ENCODE measurements at regions not wholly inside any gene's neighbourhood (a gene's known extent, or its start where the extent isn't known, plus 50 kb on each side); places are given as distances from the start of the nearest gene placed in this dataset.

GRCh38 chr13:94968757-94969086 lies 256.4 kb upstream of the SOX21 start:
- no peak for DNase-seq

- no peak for DNase-seq
These were observed 255.9 kb upstream of the SOX21 start for GRCh38 chr13:94968040-94968756.

GRCh38 chr13:94967183-94968039 lies 255.1 kb upstream of the SOX21 start:
- DNase-seq = peak; percentile 6

GRCh38 chr13:94966422-94966955 lies 254.1 kb upstream of the SOX21 start:
- no peak for DNase-seq

GRCh38 chr13:94959626-94960025 lies 247.3 kb upstream of the SOX21 start:
- no peak for DNase-seq

- no peak for DNase-seq
These were observed 244.2 kb upstream of the SOX21 start for GRCh38 chr13:94956417-94957110.

- no peak for DNase-seq
These were observed 240.4 kb upstream of the SOX21 start for GRCh38 chr13:94952787-94953186.

GRCh38 chr13:94950303-94950702 lies 238.0 kb upstream of the SOX21 start:
- DNase-seq = no peak

- no peak for DNase-seq
These were observed 235.6 kb upstream of the SOX21 start for GRCh38 chr13:94947965-94948371.

- no peak for DNase-seq
These were observed 235.0 kb upstream of the SOX21 start for GRCh38 chr13:94947392-94947791.

- no peak for DNase-seq
These were observed 233.7 kb upstream of the SOX21 start for GRCh38 chr13:94946039-94946438.

GRCh38 chr13:94938124-94938523 lies 225.8 kb upstream of the SOX21 start:
- no peak for DNase-seq

GRCh38 chr13:94936633-94937032 lies 224.3 kb upstream of the SOX21 start:
- DNase-seq = no peak

GRCh38 chr13:94933936-94934335 lies 221.6 kb upstream of the SOX21 start:
- no peak for DNase-seq

- no peak for DNase-seq
These were observed 220.9 kb upstream of the SOX21 start for GRCh38 chr13:94933230-94933751.

GRCh38 chr13:94928127-94928775 lies 215.9 kb upstream of the SOX21 start:
- DNase-seq = no peak

GRCh38 chr13:94925263-94925662 lies 212.9 kb upstream of the SOX21 start:
- DNase-seq = no peak

GRCh38 chr13:94921181-94921580 lies 208.8 kb upstream of the SOX21 start:
- DNase-seq = no peak

GRCh38 chr13:94920578-94920977 lies 208.2 kb upstream of the SOX21 start:
- no peak for DNase-seq

GRCh38 chr13:94917824-94918223 lies 205.5 kb upstream of the SOX21 start:
- no peak for DNase-seq

GRCh38 chr13:94914895-94915294 lies 202.6 kb upstream of the SOX21 start:
- no peak for DNase-seq

GRCh38 chr13:94906605-94907004 lies 194.3 kb upstream of the SOX21 start:
- DNase-seq = no peak
